CD4-positive, alpha-beta T cell treated with Interleukin-6 for 4 hours (primary cell): ENCODE measurements at regions not wholly inside any gene's neighbourhood (a gene's known extent, or its start where the extent isn't known, plus 50 kb on each side); places are given as distances from the start of the nearest gene placed in this dataset.

ENCODE experiments used
- DNase-seq: peaks from one replicate; pipeline ENCODE4 v3.0.0-alpha.2; 2020; ENCODE audit warnings: mixed read lengths

DNA sequence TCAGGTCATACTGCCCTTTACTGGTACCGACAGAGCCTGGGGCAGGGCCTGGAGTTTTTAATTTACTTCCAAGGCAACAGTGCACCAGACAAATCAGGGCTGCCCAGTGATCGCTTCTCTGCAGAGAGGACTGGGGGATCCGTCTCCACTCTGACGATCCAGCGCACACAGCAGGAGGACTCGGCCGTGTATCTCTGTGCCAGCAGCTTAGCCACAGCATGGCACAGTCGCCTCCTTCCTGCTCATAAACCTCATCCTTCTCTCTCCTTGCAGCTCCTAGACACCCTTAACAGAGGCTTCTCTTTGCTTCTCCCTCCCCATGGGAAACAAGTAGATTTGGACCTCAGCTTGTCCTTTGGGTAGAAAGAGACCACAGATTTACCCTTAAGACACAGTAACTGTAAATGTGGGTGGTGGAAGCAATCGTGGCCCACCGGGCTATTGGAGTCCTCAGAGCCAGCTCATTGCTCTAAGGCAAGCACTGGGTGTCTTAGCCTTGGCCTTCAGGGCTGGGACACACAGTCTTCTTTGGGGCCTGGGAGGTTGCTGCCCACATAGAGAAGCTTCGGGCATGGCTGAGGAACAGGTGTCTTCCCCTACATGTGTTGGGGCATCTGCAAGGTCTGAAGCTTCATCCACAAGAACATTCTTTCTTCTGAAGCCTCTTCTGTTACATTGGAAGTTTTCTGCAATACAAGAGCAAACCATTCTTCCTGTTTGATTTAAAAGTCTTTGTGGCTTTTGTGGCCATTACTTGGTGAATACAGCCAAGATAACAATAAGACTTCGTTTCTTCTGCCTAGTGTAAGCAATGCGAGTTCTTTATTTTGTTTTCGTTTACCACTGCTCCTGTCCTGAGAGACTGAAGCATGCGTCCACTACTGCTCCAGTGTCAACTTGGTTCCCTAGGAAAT, 95.5 kb upstream of the PRSS58 start:
- peak; percentile 26 for DNase-seq

DNA sequence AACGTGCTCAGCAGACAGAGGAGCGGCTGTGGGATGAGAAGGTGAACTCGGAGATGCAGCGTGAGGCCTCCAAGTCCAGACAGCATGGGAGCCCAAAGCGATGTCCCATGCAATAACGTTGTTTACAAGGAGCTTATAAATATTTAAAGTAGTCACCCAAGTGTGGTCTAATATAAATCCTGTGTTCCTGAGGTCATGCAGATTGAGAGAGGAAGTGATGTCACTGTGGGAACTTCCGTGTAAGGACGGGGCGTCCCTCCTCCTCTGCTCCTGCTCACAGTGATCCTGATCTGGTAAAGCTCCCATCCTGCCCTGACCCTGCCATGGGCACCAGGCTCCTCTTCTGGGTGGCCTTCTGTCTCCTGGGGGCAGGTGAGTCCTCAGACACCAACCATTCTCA, 94.7 kb upstream of the PRSS58 start:
- DNase-seq = peak; percentile 32

DNA sequence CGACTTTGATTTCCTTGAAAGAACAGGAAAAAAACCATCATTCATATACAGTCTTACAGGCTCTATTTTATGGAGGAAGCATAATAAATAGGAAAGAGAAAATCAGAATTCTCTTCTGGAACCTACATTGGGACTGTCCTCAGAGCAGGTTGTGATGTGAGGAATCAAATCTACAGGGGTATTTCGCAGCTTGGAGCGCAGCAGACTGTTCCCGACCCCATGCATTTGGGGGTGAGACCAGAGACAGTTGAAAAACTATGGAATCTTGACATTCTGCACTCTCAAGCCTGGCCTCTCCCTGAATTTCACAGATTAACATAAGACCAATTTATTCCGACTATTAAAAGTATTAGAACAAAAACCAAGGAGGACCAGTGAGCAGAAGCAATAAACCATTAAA, 93.3 kb upstream of the PRSS58 start:
- DNase-seq = no peak

DNA sequence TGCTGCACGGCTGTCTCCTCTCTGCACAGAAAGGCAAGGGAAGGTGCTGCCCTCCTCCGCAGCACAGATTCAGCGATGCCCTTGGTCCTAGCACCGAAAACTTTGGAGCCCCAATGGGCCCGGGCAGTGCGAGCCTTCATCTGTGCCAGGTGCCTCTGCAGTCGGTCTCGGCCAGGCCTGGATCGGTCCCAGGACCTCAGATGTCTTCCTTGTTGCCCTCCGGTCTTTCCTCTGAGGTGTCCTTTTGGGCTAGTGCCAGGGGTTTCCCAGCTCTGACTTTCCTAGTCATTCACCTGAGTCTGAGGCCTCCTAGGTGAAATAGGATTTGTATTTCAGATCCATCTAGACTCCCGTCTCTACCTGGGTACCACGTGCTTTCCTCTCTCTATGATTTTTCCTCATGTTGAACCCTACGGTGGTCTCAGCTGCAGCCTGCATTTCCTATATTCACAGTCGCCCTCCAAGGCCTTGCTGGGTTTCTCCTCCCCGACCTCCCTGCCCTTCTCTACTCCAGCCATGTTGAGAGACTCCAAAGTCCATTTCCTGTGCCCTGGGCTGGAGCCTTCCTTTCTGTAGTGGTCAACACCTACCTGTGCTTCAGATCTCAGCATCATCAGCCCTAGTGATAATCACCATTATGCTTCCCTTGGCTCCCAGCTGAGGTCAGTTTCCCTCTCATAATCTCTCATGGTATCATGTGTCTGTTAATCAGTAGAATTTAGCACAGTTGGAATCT, 92.0 kb upstream of the PRSS58 start:
- no peak for DNase-seq

DNA sequence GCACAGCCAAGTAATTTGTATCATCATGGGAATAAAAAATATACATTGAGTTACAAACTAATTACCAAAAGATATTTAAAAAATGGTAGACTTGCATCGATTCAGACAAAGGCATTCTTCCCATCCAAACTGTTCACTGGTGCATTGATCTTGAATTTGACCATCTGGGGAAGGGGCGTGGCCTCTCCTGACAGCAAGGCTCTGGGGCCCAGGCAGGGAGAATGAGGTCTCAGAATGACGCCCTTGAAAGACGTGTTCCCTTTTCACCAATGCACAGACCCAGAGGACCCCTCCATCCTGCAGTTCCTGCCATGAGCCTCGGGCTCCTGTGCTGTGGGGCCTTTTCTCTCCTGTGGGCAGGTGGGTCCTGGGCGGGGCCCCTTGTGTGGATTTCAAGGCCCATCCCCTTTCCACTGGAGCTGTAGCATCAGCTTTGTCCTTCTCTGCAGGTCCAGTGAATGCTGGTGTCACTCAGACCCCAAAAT, 91.1 kb upstream of the PRSS58 start:
- DNase-seq = peak; percentile 35

DNA sequence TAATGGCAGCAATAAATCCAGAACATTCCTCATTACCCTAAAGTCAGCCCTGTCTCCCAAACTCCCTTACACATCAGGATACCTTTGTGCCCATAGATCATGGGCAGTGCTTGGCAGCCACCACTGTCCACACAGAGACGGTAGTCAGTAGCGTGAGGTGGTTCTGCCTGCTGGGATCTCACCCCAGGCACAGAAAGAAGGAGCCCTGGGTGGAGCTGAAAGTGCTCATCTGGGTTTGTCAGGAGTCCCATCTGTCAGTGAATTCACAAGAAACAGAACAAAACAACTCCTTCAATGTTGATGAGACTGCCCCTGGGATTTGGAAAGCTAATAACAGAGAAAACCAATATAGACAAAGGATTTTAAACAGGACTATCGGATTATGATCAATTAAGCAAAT, 90.2 kb upstream of the PRSS58 start:
- DNase-seq = no peak

DNA sequence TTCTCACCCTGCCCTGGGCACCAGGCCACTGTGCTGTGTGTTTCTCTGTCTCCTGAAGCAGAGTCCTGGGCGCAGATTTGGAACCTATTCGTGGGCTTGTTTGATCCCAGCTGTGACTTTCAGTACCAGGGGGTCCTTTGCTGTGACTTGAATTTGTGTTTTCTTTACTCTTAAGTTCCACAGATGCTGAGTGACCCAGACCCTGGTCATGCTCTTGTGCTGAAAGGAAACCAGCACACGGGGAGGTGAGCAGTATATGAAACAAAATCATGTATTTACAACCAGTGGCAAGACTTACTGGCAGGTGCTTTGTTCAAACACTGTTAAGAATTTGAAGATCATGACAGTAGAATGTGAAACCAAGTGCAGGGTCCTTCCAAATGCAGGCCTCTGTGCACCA, 89.2 kb upstream of the PRSS58 start:
- no peak for DNase-seq

DNA sequence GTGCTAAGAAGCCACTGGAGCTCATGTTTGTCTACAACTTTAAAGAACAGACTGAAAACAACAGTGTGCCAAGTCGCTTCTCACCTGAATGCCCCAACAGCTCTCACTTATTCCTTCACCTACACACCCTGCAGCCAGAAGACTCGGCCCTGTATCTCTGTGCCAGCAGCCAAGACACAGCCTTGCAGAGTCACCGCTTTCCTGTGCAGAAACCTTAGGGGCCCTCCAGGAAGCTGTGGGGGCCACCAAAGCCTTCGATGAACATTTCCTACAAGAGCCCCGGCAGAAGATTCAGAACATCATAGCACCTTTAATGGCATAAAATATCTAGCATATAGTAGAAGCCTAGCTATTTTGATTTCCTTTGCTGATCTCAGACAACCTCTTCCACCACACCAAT, 88.0 kb upstream of the PRSS58 start:
- peak; percentile 71 for DNase-seq

DNA sequence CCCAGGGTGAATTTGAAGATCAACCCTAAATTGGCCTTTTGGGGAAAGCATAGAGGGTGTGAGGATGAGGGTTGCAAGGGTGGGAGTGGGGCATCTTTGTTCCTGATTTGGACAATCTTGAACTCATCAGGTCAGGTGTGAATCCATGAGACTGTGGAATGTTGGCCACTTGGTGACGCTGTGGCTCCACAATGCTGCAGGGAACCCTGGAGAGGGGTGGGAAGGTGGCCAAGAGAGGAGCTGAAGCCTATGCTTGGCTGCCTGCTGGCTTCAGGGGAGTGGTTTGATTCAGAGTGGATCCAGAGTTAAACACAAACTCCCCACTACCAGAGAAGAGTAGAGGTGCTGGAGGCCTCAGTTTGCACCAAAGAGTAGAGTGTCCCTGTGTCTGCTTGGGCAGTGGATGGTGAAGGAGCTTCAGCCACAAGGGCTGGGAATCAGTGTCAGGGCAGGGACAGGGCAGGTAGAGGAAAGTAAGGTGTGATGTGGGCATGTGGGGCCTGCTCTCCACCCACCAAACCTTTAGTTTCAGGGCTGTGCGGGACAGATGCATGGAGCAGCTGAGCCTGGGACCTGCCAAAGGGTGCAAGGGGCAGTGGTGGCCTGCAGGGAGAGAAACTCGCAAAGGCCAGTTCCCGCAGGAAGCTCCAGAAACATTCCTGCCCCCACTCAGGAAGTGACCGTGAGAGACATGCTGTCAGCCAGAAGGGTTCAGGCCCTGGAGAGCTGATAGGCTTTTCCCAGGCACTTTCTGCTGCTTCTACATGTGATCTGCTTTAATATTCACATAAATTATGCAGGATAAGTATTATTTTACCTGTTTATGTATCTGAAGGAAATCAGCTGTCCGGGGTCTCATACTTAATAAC, 81.0 kb upstream of the PRSS58 start:
- DNase-seq = peak; percentile 54

DNA sequence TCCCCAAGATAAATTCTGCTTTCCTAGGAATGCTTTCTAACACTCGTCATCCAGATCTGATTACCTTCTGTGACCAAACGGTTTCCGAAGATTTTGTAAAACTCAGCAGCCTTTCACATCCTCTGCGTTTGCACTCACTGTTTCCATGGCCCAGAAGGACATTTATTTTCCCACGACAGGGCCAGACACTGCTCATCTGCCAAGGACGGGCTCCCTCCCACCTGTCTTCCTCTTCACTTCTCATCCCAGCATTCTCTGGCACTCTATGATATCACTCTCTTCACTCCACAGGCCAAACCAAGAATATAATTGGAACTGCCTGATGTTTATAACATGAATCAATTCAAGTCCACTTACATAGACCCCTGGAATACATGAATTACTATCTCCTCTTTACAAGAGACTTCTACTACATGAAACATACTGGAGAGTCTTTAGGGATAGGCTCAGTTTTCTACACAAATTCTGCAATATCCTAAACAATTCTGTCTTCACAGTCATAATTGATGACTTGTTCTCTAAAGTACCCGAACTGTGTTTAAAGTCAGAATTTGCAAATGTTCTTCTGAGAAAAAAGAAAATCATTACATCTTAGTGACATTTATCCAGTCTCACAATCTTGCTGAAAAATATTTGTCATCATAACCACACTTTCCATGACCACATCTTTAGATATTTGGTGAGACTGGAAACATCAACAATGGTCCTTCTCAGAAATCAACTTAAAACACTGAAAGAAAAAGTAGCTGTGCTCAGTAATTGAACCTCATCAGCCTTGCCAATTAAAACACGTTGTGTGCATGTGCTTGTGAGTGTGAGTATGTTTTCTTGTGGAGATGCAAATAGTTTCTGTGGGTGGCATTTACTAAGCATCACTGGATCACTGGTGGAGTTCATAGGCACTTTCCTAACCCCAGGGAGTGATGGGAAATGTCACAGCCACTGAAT, 79.5 kb upstream of the PRSS58 start:
- DNase-seq = no peak

DNA sequence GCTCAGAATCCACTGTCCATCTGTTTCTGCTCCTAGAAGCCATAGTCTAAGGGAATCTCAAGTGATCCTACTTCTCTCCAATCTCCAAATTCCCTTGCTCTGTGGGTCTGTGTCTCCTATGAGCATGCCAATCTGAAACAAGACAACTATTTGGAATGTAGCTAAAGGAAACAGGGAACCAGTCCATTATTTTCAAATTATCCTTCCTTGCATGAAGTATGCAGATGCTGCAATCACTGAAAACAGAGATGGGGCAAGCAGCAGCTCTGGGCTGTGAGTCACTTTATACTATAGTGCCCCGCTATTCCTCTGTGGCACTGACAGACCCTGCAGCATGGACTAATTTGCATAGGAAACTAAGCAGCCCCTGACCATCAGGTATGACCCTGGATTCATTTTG, 76.9 kb upstream of the PRSS58 start:
- DNase-seq = no peak

DNA sequence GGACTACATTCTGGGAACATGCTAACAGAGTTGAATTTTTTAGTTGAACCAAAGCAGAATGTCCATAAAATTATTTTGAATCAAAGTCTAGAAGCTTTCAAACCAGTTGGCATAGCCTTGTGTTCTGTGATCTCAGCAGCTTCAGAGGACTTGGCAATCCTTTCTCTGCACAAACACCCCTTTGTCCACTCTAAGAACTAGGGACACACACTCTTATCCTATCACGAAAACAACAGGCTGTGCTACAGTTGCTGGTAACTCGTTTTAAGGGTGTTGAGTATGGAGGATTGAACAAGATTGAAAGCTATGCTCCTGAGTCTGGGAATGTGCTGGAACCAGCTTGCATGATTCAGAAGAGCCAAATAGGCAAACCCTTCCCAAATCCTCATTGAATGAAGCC, 76.4 kb upstream of the PRSS58 start:
- DNase-seq = no peak

DNA sequence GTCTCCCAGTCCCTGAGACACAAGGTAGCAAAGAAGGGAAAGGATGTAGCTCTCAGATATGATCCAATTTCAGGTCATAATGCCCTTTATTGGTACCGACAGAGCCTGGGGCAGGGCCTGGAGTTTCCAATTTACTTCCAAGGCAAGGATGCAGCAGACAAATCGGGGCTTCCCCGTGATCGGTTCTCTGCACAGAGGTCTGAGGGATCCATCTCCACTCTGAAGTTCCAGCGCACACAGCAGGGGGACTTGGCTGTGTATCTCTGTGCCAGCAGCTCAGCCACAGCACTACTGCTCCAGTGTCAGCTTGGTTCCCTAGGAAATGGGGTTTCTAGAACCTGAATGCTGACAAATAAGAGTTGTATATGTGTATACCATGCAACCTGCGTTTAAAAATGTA, 74.6 kb upstream of the PRSS58 start:
- DNase-seq = no peak

DNA sequence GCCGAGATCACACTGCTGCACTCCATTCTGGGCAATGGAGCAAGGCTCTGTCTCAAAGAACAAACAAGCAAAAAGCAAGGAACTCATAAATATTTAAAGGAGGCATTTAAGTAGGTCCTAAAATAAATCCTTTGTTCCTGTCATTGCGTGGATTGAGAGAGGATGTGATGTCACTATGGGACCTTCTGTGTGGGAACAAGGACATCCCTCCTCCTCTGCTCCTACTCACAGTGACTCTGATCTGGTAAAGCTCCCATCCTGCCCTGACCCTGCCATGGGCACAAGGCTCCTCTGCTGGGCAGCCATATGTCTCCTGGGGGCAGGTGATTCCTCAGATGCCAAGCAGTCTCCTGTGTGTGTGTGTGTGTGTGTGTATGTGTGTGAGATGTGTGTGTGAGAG, 74.1 kb upstream of the PRSS58 start:
- DNase-seq = no peak

DNA sequence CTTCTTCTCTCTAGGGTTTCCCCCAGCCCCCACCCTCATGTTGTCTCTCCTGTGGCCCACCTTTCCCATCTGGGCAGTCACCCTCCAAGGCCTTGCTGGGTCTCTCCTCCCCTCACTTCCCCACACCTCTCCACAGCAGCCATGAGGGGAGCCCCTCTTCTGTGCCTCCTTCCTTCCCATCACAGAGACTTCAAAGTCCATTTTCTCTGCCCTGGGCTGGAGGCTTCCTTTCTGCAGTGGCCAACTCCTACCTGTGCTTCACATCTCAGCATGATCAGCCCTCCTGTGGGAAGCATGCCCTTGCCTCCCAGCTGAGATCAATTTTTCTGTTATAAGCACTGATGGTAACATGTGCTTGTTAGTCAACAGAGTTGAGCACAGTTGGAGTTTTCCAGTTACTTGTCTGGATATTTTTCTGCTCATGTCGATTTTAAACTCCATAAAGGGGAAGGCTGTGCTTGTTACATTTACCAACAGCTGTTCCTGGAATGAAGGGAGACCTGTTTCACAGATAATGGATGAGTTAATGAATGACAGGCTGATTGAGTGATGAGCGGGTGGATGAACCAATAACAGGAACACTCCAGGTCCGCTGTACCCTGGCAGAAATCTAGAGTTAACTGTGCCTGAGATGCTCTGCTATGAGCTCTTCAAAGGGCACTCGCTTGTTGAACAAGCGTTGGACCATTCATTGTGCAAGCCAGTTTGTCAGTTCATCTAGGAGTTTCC, 71.4 kb upstream of the PRSS58 start:
- no peak for DNase-seq

DNA sequence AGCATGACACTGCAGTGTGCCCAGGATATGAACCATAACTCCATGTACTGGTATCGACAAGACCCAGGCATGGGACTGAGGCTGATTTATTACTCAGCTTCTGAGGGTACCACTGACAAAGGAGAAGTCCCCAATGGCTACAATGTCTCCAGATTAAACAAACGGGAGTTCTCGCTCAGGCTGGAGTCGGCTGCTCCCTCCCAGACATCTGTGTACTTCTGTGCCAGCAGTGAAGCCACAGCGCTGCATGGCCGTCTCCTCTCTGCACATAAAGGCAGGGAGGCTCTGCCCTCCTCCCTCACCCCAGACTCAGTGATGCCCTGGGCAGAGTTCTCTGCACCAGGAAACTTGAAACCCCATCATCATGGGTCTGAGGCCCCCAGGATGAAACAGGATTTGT, 70.7 kb upstream of the PRSS58 start:
- DNase-seq = no peak

DNA sequence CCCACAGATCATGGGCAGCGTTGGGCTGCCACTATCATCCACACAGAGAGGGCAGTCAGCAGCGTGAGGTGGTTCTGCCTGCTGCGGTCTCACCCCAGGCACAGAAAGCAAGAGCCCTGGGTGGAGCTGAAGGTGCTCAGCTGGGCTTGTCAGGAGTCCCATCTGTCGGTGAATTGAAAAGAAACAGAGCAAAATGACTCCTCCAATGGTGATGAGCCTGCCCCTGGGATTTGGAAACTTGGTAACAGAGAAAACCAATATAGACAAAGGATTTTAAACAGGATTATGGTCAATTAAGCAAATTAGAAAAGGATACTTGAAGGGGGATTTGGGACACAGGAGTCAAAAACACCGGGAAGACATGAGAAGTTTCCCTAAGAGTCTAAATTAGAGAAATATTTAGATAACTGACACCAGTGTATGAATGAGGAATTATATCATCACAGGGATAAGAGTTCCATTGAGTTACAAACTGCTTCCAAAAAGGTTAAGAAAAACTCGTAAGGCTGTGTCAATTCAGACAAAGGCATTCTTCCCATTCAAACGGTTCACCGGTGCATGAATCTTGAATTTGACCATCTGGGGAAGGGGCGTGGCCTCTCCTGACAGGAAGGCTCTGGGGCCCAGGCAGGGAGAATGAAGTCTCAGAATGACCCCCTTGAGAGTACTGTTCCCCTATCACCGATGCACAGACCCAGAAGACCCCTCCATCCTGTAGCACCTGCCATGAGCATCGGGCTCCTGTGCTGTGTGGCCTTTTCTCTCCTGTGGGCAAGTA, 70.0 kb upstream of the PRSS58 start:
- no peak for DNase-seq

DNA sequence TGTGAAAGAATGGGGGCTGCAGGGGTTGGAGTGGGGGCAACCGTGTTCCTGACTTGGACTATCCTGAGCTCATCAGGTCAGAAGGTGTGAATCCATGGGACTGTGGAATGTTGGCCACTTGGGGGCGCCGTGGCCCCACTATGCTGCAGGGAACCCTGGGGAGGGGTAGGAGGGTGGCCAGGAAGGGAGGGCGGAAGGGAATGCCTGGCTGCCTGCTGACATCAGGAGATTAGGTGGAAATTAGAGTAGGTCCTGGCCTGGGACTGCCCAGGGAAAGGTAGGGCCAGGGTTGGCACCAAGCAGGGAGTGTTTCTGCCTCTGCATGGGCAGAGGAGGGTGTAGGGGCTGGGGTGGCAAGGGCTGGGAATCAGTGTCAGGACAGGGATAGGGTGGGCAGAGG, 65.8 kb upstream of the PRSS58 start:
- DNase-seq = peak; percentile 68

DNA sequence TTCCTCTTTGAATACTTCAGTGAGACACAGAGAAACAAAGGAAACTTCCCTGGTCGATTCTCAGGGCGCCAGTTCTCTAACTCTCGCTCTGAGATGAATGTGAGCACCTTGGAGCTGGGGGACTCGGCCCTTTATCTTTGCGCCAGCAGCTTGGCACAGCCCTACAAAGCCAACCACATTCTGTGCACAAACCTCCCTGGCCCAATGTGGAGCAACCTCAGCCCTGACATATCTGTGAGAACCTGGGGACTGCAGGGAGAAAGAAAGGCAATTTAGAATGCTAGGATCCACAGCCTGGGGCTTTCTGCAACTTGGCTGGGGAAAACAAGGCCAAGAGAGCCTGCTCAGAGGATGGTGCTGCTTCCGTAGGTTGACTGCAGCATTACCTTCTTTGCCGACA, 63.5 kb upstream of the PRSS58 start:
- DNase-seq = peak; percentile 18

DNA sequence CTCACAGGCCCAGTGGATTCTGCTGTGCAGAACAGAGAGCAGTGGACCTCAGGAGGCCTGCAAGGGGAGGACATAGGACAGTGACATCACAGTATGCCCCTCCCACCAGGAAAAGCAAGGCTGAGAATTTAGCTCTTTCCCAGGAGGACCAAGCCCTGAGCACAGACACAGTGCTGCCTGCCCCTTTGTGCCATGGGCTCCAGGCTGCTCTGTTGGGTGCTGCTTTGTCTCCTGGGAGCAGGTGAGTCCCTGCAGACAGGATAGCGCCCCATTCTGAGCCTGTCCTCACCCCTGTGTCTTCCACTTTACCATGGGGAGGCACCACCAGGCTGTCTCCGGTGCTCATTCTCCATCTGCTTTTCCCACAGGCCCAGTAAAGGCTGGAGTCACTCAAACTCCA, 63.0 kb upstream of the PRSS58 start:
- peak; percentile 41 for DNase-seq
